Omental fat pad (tissue), 3 donors: ENCODE measurements at regions not wholly inside any gene's neighbourhood (a gene's known extent, or its start where the extent isn't known, plus 50 kb on each side); places are given as distances from the start of the nearest gene placed in this dataset.

Experiments used
- ATAC-seq: fragments of 150-250 bp; one replicate; pipeline ENCODE4 v1.9.1; 2016; ENCODE audit warnings: mild to moderate bottlenecking, moderate library complexity; ENCODE audit not compliant: low FRiP score
- DNase-seq: peaks from one replicate; pipeline ENCODE4 v3.0.0-alpha.2; 2019; ENCODE audit warnings: low spot score
- TF ChIP-seq, protein P1 (sequence below), 3 donors: fragments of 450-650 bp; IDR thresholded peaks; one replicate each; pipeline ENCODE4 v1.5.1; 2016 to 2017; ENCODE audit warnings: antibody characterized with exemption in 3 of 3, mild to moderate bottlenecking in 3 of 3, moderate library complexity in 2 of 3

DNA sequence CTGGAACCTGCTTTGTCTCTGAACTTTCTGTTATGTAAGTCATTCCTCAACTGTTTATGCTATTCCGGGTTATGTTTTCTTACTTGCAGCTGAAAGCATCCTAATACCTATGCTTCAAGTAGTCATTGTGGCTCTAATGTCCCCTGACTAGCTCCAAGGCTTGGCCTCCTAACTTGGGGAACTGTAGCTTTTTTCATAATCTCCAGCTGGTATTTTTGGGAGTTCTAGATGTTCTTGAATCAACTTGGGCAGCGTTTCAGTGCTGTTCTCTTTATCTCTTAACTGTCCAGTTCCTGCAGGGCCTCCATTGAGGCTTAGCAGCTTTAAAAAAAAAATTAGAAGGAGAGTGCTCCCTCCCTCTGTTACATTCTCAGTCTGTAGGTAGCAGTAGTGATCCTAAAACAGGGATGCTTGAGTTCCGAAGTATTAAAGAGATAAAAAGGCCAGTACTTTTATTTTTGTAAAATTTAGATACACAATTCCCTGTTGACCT, 100.0 kb upstream of the ACTBL2 start:
- TF ChIP-seq, protein P1, sequence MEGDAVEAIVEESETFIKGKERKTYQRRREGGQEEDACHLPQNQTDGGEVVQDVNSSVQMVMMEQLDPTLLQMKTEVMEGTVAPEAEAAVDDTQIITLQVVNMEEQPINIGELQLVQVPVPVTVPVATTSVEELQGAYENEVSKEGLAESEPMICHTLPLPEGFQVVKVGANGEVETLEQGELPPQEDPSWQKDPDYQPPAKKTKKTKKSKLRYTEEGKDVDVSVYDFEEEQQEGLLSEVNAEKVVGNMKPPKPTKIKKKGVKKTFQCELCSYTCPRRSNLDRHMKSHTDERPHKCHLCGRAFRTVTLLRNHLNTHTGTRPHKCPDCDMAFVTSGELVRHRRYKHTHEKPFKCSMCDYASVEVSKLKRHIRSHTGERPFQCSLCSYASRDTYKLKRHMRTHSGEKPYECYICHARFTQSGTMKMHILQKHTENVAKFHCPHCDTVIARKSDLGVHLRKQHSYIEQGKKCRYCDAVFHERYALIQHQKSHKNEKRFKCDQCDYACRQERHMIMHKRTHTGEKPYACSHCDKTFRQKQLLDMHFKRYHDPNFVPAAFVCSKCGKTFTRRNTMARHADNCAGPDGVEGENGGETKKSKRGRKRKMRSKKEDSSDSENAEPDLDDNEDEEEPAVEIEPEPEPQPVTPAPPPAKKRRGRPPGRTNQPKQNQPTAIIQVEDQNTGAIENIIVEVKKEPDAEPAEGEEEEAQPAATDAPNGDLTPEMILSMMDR (IDR thresholded peaks at IDR 0.05), result no peak
- DNase-seq (no peak), ATAC-seq (no peak)

DNA sequence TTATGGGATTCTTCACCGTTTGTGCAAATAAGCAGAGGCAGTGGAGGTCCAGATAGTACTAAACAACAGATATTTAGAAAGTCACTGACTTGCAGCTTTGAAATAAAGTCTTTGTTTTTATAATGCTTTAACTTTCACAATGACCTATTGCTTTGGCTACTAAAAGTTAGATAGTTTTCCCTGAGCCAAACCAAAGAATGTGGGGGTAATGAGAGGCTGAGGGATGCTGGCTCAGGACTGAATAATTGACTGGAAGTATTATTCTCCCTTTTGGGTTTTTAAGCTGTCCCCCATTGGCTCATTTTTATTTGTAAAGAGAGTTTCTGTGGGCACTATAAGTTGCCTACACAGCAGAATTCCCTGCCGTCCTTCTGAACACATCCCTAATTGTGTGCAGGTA, 99.2 kb upstream of the ACTBL2 start:
- TF ChIP-seq, protein P1 (IDR thresholded peaks at IDR 0.05), result no peak
- ATAC-seq, result no peak
- DNase-seq, result no peak

- ATAC-seq, result no peak
- DNase-seq, result no peak
- TF ChIP-seq, protein P1 (IDR thresholded peaks at IDR 0.05), result no peak
These were observed 98.6 kb upstream of the ACTBL2 start for GRCh38 chr5:57581222-57581621.

DNA sequence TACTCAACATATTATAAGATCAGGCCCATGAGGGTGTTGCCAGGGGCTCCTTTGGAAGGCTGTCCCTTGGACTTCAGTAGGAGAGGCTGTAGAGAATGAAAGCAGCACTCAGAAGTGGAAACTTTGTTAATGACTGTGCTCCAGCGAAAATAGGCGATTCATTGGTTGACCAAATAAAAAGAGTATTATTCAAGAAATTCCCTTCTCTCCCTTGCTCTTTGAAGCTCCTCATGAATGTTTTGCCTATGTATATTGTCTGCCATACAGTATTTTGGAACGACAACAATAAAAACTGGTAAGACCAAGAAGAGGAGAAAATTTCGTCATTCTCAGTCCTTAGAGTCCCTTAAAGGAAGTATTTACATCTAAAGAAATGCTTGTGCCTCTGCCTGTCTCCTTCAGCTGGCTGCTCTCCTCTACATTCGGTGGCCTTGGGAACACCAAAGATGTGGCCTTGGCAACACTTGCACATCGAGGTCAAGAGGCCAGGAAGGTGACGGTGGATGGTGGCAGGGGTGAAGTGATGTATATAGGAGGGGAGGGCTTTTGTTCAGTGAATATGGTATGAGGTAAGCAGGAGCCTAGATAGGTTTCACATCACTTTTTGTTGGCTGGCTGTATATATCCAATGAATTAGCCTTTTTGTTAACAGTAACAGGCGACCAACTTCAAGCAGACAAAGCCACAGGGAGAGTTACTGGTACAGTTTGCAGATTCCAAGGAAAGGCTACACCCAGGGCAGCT, 95.0 kb upstream of the ACTBL2 start:
- ATAC-seq, result no peak
- TF ChIP-seq, protein P1 (IDR thresholded peaks at IDR 0.05), result no peak
- DNase-seq, result no peak

GRCh38 chr5:57576317-57576716, 93.7 kb upstream of the ACTBL2 start:
- ATAC-seq (no peak), DNase-seq (no peak)
- TF ChIP-seq, protein P1 (IDR thresholded peaks at IDR 0.05), result no peak

GRCh38 chr5:57575839-57576238, 93.2 kb upstream of the ACTBL2 start:
- ATAC-seq (no peak), DNase-seq (no peak)
- TF ChIP-seq, protein P1 (IDR thresholded peaks at IDR 0.05), result no peak

DNA sequence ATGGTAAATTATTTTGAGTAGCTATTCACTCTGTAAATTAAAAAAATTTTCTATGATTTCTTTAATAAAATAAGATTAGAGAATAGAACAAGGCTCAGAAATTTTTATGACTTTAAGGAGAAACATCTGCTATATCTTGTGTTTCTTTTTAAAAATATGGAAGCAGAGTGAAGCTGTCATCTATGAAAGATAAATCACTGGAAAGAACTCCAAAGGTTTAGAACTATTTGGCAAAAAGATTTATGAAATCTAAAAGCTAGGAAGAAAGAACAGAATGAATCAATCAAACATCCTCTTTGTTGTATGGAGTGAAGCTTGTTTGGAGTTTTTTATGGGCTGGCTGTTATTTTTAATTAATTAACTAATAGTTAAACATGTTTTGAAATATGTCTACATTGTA, 89.8 kb upstream of the ACTBL2 start:
- DNase-seq (no peak), ATAC-seq (no peak)
- TF ChIP-seq, protein P1 (IDR thresholded peaks at IDR 0.05), result no peak
